Gastrocnemius medialis (tissue), 4 donors: ENCODE measurements at regions not wholly inside any gene's neighbourhood (a gene's known extent, or its start where the extent isn't known, plus 50 kb on each side); places are given as distances from the start of the nearest gene placed in this dataset.

ENCODE experiments used
- CTCF ChIP-seq, 5 experiments: fragments of 450-650 bp in 3 of 5; fragments of 200-600 bp in 2 of 5; sonication (generic) in 2 of 5; IDR thresholded peaks in 4 of 5; conservative IDR thresholded peaks in 1 of 5; 1 replicate in 4 of 5; 2 replicates in 1 of 5; pipeline ENCODE4 v1.5.1; 2016 to 2019; ENCODE audit warnings: antibody characterized with exemption in 5 of 5, mild to moderate bottlenecking in 3 of 5, moderate library complexity in 3 of 5
- POLR2A ChIP-seq, 2 donors: fragments of 450-650 bp; IDR thresholded peaks; one replicate each; pipeline ENCODE4 v1.6.1; 2017; ENCODE audit warnings: antibody characterized with exemption in 2 of 2, mild to moderate bottlenecking in 2 of 2, moderate library complexity in 2 of 2

GRCh38 chr10:125212150-125212809, 51.9 kb upstream of the CTBP2 start:
- TF ChIP-seq CTCF (IDR thresholded peaks at IDR 0.05 in 4 of 5, conservative IDR thresholded peaks at IDR 0.05 in 1 of 5) (no peak), POLR2A (IDR thresholded peaks at IDR 0.05) (no peak)
